ENCODE measurements at regions not wholly inside any gene's neighbourhood (a gene's known extent, or its start where the extent isn't known, plus 50 kb on each side); places are given as distances from the start of the nearest gene placed in this dataset.

- no peak for DNase-seq (ENCODE audit: low read depth in 1 of 2, low spot score in 1 of 2)
- H3K27ac ChIP-seq (replicated peaks): no peak overlapping the region
- TF ChIP-seq REST (IDR thresholded peaks at IDR 0.05; ENCODE audit: insufficient replicate concordance, low read depth): no peak
- TF ChIP-seq POLR2AphosphoS5 (IDR thresholded peaks at IDR 0.05; ENCODE audit: low read depth): no peak
- no peak for TF ChIP-seq SPI1 (IDR thresholded peaks at IDR 0.05; ENCODE audit: borderline replicate concordance, low read depth)
- no peak for TF ChIP-seq GABPA (IDR thresholded peaks at IDR 0.05; ENCODE audit: low read depth)
- TF ChIP-seq CTCF (IDR thresholded peaks at IDR 0.05; ENCODE audit: insufficient read depth, low read length): no peak
- H3K27me3 ChIP-seq (ENCODE audit: insufficient read depth, poor library complexity, severe bottlenecking): no peaks in the 10 kb centered on the region
- H3K4me3 ChIP-seq (replicated peaks; ENCODE audit: insufficient read depth, low read length): no peak overlapping the region
Measured at GRCh38 chr4:28177641-28178040, 1317.0 kb downstream of the STIM2 start.

- no peak for DNase-seq (ENCODE audit: low read depth in 1 of 2, low spot score in 1 of 2)
- Histone ChIP-seq H3K27me3 (ENCODE audit: insufficient read depth, poor library complexity, severe bottlenecking) (no peaks in the 10 kb centered on the region), H3K4me3 (replicated peaks; ENCODE audit: insufficient read depth, low read length) (no peak overlapping the region), H3K27ac (replicated peaks) (no peak overlapping the region)
- TF ChIP-seq CTCF (IDR thresholded peaks at IDR 0.05; ENCODE audit: insufficient read depth, low read length) (no peak), POLR2AphosphoS5 (IDR thresholded peaks at IDR 0.05; ENCODE audit: low read depth) (no peak), GABPA (IDR thresholded peaks at IDR 0.05; ENCODE audit: low read depth) (no peak), SPI1 (IDR thresholded peaks at IDR 0.05; ENCODE audit: borderline replicate concordance, low read depth) (no peak), REST (IDR thresholded peaks at IDR 0.05; ENCODE audit: insufficient replicate concordance, low read depth) (no peak)
Measured at GRCh38 chr4:28179126-28179525, 1318.5 kb downstream of the STIM2 start.

GRCh38 chr4:28209371-28209924 is 1348.8 kb downstream of the STIM2 start:
- Histone ChIP-seq H3K27ac (replicated peaks) (no peak overlapping the region), H3K4me3 (replicated peaks; ENCODE audit: insufficient read depth, low read length) (no peak overlapping the region), H3K27me3 (ENCODE audit: insufficient read depth, poor library complexity, severe bottlenecking) (no peaks in the 10 kb centered on the region)
- TF ChIP-seq SPI1 (IDR thresholded peaks at IDR 0.05; ENCODE audit: borderline replicate concordance, low read depth) (no peak), GABPA (IDR thresholded peaks at IDR 0.05; ENCODE audit: low read depth) (no peak), CTCF (IDR thresholded peaks at IDR 0.05; ENCODE audit: insufficient read depth, low read length) (no peak), REST (IDR thresholded peaks at IDR 0.05; ENCODE audit: insufficient replicate concordance, low read depth) (no peak), POLR2AphosphoS5 (IDR thresholded peaks at IDR 0.05; ENCODE audit: low read depth) (no peak)
- DNase-seq (ENCODE audit: low read depth in 1 of 2, low spot score in 1 of 2): no peak

Data from HL-60 (cell line).